ENCODE measurements at regions not wholly inside any gene's neighbourhood (a gene's known extent, or its start where the extent isn't known, plus 50 kb on each side); places are given as distances from the start of the nearest gene placed in this dataset.
"Not testable (repeated sequence)": the region's sequence is repeated elsewhere in the genome, so short reads cannot be mapped to it uniquely, and the experiment has no call there.

DNA sequence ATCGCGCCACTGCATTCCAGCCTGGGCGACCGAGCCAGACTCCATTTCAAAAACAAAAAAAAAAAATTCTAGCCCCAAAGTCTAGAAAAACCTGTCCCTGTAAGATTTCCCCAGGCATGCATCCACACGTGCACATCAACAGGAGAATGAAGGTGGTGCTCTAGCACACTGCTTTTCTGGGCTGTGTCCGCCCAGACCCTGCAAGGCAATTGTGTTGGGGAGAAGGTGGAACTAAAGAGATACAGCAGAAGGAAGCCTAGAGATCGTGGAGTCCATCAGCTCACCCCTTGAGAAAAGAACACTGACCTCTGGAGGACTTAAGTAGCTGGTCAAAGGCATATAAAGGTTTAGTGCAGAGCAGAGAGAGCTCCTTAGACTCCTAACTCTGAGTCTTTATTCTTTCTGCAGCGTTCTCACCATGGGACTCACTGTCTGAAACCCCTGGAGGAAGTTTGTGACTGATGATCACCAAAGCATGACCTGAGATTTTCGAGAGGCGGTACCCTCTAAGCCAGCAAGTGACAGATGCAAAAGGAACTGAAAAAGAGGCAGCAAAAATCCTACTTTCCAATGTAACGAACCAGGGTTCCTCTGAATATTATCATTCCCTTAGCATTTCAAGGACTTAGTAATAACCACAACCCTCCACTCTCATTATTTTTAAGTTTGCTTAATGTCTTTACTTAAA, 179.8 kb downstream of the MEX3B start:
- no peak for DNase-seq (ENCODE audit: low spot score)

DNA sequence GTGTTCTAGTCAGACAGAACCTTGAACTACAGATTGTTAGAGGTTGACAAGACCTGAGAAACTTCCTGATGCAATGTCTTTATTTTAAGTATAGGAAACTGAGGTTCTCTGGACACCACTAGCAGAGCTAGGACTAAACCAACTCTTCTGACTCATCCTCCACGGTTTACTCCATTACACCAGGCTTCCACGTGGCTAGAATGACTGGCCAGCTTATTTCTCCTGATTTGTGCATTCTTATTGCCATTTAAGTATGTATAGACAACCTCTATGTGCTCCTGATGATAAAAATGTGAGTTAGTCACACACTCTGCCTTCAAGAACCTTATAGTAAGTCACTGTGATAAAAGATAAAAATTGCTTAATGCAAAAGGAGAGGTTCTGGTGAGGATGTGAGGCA, 182.7 kb downstream of the MEX3B start:
- no peak for DNase-seq (ENCODE audit: low spot score)

DNA sequence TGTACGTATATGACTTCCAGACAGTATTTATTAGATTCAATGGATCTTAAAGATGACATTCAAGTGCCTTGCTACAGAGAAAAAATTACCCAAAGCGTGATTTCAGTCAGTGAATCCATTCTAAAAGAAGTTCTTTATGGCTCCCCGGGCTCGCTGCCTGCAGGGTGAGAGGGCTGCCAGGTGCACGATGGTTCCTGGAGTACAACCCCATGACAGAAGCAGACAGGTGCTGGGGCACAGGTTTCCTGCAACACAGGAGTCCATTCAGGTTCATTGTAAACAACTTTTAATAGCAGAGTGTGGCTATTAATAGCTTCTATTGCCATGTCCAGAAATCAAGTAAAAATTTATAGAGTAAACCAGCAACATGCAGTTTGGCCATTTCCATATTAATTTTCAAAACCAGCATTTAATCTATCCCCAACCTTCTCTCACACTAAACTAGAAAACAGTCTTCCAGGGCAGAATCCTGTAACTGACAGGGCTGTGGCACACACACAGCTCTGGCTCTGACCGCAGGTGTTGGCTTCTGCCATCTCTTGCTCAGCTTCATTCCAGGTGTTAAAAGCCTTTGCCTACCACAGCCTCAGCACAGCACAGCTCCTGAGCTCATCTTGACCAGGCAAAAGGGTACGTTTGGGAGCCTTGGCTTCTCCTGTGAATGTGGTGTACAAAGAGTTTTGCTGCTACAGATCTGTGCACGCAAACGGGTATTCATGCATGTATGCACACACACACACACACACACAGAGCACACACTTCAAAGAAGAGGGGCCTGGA, 185.9 kb downstream of the MEX3B start:
- DNase-seq (ENCODE audit: low spot score) = no peak

DNA sequence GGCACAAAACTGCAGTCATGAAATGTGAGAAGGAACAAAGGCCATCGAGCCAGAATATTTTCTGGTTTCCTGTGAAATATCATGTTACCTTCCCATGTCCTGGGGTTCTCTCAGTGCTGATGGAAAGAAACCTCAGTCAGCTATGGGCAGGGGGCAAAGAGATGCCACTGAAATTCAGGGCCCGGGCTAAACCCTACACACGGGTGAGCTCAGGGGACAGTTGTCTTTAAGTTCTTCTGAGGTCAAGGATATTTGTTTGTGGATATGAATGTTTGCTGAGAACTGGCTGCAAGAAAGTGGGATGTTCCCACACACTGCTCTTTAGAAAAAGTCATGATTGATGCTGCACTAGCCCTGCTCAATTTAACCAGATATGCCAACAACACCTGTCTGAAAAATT, 187.2 kb downstream of the MEX3B start:
- DNase-seq (ENCODE audit: low spot score) = no peak

DNA sequence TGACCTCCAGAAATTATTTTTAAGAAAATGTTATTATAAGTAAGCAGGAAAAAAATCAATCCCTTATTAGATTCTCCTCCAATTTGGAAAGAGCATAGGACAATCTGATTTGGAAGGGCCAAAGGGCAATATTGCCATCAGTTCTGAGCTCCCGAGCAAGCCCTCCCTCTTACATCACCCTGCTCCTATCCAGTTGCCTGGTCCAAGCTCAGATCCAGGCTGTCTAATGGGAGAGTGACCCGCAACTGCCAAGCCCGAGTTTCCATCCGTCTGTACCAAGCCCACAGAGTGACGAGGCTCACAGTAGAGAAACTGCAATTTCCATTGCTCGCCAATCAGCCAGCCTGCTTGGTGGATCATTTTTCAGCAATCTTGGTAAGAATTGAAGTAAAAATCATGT, 187.7 kb downstream of the MEX3B start:
- DNase-seq (ENCODE audit: low spot score) = no peak

DNA sequence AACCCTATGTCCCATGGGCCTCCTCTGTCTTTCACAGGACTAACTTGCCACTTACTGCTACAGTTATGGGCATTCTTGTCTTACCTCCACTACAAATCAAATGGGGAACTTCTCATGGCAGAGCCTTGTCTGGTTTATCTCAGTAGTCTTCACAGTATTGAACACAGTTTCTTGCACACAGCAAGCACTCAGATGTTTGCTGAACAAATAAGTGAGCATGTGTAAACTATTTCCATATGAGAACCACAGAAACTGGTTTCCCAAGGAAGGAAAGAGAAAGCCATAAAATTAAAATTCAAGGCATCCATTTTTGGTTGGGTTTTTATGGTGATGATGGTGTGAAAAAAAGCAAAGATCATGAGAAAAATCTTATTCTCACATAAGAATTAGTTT, 189.2 kb downstream of the MEX3B start:
- no peak for DNase-seq (ENCODE audit: low spot score)

DNA sequence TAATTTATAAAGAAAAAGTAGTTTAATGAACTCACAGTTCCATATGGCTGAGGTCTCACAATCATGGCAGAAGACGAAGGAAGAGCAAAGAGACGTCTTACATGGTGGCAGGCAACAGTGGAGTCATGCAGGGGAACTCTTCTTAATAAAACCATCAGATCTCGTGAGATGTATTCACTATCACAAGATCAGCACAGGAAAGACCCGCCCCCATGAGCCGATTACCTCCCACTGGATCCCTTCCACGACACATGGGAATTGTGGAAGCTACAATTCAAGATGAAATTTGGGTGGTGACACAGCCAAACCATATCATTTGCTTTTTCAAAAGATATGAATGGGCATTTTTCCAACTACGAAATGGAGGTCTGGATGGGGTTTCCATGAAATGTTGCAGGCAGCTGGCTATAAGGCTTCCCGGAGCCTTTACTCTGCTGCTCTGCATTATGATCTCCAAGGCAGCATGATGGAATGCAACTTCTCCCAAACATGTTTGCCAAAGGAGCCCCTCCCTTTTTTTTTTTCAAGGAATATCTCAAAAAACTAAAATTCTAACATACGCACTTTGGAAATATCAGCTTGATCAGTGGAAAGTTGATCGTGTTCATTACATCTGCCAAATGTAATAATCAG, 189.7 kb downstream of the MEX3B start:
- DNase-seq (ENCODE audit: low spot score) = no peak

DNA sequence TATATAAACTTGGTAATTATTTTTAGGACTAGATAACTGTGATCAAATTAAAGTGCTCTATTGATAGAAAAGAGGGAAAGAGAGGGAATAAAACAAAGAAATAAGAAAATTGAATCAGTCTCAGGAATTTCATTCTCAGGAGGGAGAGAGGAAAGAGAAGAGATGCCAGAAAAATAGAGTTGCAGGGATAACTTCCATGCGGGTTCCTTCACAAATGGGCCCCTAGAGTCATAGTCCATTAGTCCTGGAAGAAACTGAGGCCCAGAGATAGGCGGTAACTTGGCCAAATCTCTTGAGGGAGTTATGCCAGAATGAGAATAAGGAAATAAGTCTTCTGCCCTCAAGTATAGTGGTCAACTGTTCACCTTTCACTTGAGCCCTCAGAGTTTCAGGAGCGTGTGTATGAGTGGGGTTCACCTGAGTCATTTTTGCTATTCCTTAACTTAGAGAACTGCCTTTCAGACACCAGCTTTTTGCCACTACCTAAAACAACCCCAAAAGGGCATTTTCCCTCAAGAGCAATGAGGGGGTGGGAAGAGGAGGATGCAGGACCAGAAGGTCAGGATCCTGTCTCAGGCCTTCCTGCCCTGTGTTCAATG, 192.6 kb downstream of the MEX3B start:
- DNase-seq (ENCODE audit: low spot score) = no peak

DNA sequence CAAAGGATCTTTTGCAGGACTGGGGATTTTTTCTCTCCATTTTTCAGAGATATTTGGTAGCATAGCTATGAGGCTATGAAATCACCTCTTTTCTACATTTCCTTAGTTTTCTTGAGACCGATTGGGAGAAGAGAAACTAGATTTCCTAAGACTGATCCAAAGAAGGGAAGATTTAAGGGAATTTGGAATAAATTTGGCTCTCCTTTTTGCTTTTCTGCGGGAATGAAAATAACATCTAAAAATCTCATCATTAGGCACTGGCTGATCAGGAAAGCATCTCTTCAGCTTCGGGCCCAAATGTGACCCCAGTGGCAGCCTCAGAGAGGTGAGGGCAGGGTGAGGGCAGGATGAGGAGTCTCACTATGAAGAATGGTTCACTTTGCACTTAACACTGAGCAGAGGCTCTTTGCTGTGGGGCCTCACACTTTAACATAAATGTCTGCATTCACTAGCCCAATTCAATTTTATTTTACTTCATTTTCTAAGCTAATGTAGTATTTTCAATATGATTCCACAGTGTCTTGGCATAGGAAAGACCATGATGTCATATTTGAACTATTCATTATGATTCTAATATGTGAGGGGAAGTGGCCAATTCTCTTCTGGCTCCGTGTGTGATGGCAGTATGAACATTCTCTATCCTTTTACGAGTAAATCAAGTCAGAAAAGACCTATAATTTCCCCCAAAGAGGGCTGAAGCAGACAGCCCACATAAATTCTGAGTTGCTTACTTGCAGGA, 193.2 kb downstream of the MEX3B start:
- no peak for DNase-seq (ENCODE audit: low spot score)

DNA sequence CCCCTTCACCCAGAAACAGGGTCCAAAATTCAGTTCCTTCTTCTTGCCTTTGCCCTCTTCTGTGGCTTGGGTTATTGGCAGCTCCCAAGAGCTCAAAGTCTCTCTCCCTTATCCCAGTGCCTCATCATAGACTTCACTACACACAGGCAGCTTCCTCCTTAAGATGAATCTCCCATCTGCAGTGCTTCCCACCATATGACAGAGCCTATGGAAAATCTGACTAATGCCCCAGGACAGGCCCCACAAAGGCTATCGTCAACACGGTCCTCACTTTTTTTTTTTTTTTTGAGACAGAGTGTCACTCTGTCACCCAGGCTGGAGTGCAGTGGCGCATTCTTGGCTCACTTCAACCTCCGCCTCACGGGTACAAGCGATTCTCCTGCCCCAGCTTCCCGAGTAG, 194.1 kb downstream of the MEX3B start:
- no peak for DNase-seq (ENCODE audit: low spot score)

DNA sequence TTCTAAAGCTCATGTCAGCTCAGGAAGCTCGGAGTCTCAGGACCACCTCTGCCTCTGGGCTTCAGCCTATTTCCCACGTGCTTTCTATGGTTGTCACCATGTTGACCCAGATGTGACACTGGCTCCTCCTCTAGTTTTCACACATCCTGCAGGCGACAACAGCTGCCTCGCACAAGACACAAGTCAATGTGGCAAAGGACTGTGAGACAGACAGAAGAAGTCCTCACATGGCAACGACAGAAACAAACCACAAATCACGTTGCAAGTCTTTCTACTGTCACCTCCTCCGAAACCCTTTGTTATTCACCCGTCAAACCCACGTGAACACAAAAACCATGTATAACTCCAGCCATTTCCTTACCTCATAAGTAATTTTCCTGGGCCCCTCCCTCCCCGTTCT, 194.5 kb downstream of the MEX3B start:
- DNase-seq (ENCODE audit: low spot score) = no peak

DNA sequence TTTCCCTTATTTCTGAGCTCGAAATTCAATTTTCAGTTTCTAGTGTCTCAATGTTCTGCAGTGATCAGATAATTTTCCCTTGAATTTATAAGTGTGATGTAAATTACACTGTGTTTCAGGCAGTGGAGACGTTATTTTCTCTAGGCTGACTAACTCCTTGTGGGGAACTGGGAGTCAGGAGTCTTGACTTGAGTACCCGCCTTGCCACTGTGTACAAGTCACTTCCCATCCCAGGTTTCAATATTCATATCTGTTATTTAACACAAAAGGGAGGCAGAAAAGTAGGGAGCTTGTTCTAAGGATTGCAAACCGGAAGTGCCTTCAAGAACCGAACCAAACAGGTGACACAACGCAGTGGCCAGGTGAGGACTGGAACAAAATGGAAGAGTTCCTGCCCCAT, 196.5 kb downstream of the MEX3B start:
- DNase-seq (ENCODE audit: low spot score) = no peak

DNA sequence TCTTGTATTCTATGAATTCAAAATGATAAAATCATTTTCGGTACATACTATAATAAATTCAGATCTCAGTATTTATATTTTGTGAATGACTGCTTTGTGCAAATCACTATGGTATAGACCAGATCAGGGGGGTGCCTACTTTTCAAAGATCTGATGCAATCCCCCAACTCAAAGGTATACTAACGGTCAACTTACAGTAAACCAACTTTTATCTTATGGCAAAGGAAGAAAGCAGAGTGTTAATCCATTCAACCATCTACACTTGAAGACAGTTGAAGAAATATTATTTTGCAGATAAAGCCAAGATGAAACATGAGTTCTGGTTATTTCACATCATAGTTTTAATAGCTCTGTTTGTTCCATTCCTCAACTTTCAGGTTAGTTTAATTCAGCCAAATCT, 197.1 kb downstream of the MEX3B start:
- DNase-seq (ENCODE audit: low spot score) = no peak

DNA sequence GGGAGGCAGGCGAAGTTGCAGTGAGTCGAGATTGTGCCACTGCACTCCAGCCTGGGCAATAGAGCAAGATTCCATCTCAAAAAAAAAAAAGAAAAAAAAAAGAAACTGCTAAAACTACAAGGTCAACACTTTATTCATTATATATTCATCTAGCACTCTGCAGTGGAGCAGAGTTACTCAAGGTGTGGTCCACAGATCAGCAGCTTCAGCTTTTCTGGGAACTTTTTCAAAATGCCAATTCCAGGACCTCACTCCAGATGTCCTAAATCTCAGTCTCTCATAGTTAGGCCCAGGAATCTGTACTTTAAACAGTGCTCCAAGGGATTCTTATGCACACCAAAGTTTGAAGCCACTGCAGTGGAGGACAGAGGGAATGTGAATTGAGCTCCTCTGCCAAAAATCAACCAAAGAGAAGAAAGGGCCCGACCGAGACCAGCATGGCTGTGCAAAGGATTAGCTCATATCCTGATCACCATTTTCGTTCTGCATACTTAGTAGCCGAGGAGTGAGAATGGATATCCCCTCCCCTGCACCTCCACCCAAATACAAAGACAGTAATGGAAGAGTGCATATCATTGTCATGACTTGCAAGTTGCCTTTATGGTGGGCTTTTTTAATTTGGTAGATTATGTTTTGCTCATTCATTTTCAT, 201.9 kb downstream of the MEX3B start:
- no peak for DNase-seq (ENCODE audit: low spot score)

DNA sequence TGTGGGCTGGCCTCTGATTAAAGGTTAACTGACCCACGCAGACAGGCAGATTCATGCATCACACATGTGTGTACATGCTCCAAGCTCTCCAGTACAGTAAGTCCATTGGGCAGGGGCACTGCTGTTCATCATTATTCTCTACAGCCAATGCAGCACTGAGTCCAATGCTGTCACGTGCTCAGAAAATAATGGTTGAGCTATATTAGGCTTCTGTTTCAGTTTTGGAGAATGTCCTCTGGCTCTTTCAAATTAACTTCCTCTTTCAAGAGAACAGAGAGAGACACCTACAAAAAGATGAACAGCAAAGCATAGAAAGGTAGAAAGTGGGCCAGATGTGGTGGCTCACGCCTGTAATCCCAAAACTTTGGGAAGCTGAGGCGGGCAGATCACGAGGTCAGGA, 202.6 kb downstream of the MEX3B start:
- no peak for DNase-seq (ENCODE audit: low spot score)

DNA sequence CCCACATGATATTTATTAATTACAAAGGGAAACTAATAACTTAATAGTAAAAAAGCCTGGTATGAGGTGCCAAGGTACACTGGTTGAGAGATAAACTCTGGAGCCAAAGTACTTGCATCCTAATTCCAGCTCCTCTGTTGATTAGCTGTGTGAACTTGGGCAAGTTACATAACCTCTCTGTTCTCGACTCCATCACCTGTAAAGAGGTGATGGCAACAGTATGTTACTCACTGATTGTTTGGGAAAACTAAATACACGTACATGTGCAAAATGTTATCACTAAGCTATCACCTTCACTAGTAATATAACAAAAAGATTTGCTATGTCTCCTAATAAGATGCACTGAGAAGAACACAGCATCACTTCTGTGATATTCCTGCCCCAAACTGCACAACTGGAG, 206.4 kb downstream of the MEX3B start:
- DNase-seq (ENCODE audit: low spot score) = no peak

DNA sequence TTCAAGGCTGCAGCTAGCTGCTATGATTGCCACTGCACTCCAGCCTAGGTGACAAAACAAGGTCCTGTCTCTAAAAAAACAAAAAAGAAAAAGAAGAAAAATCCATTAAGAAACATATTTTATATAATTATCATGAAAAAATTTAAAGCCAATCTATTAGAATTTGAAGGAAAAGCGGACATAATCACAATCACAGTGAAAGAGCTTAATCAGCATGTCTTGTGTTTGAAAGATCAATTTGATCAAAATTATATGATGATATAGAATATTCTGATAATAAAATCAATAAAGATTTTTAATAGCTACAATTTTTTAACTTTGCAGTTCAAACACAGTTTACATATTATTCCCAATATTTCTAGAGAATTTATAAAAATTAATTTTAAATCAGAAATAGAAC, 210.1 kb downstream of the MEX3B start:
- DNase-seq (ENCODE audit: low spot score) = no peak

DNA sequence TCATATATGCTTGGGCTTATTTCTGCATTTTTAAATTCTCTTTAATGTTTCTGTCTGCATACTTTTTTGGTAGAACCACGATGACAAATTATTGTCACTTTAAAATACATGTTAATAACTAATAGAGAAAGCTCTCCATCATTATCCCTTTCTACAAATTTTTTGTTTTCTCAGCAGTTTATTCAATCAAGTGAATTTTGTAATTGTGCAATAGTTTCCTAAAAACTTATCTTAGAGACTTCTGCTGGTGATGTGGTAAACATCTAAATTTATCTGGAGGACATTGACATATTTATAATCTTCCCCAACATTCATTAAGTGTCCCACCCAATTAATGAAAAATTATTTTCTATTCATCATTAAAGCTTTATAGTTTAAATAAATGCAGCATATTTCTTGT, 215.3 kb downstream of the MEX3B start:
- no peak for DNase-seq (ENCODE audit: low spot score)

DNA sequence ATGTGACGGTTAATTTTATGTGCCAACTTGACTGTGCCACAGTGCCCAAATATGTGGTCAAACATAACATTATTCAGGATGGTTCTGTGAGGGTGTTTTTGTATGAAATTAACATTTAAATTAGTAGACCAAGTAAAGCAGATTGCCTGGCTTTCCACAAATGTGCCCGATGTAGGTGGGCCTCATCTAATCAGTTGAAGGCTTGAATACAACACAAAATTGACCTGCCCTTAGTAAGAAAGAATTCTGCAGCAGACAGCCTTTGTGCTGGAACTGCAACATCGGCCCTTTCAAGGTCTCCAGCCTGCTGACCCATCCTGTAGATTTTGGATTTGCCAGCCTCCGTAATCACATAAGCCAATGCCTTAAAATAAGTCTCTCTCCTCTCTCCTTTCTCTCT, 215.9 kb downstream of the MEX3B start:
- no peak for DNase-seq (ENCODE audit: low spot score)

DNA sequence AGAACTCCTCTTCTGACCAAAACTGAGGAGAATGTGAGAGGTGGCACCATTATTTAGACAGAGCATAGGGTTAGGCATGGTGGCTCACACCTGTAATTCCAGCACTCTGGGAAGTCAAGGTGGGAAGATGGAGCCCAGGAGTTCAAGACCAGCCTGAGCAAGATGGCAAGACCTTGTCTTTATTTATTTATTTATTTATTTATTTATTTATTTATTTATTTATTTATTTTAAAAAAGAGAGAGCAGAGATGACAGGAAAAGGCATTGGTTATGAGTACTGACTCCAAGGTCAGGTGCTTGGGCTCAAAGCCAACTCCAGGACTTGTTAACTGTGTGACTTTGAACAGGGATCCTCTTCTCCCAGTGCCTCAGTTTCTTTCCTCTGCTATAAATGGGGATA, 217.7 kb downstream of the MEX3B start:
- DNase-seq (ENCODE audit: low spot score) = no peak

DNA sequence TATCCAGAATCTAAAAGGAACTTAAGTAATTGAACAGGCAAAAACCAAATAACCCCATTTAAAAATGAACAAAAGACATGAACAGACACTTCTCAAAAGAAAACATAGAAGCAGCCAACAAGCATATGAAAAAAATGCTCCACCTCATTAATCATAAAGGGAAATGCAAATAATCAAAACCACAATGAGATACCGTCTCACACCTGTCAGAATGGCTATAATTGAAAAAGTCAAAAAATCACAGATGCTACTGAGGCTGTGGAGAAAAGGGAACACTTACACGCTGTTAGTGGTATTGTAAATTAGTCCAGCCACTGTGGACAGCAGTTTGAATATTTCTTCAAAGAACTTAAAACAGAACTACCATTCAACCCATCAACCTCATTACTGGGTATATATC, 220.7 kb downstream of the MEX3B start:
- DNase-seq (ENCODE audit: low spot score) = no peak

DNA sequence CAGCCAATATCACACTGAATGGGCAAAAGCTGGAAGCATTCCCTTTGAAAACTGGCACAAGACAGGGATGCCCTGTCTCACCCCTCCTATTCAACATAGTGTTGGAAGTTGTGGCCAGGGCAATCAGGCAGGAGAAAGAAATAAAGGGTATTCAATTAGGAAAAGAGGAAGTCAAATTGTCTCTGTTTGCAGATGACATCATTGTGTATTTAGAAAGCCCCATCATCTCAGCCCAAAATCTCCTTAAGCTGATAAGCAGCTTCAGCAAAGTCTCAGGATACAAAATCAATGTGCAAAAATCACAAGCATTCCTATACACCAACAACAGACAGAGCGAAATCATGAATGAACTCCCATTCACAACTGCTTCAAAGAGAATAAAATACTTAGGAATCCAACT, 223.2 kb downstream of the MEX3B start:
- not testable (repeated sequence) for DNase-seq (ENCODE audit: low spot score)
